ENCODE measurements at regions not wholly inside any gene's neighbourhood (a gene's known extent, or its start where the extent isn't known, plus 50 kb on each side); places are given as distances from the start of the nearest gene placed in this dataset.

DNA sequence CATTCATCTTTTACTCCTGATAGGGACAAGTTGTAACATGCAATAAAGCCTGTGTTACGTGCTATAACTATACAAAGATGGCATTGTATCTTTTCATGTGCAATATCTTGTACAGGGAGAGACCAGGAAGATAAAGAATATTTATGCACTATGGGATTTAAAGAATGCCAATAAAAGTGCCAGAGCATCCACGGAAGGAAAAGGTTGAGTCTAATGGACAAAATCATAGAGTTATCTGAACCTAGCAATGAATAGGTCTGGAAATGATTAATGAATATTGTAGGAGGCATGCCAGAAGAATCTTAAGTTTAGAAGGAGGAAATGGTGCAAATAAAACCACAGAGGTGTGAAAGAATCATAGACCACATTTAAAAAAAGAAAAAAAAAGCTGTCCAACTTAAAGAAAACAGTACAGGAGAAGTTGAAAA lies 263.9 kb downstream of the KCNC2 start:
- H3K9me3 ChIP-seq = no peaks in the 10 kb centered on the region

DNA sequence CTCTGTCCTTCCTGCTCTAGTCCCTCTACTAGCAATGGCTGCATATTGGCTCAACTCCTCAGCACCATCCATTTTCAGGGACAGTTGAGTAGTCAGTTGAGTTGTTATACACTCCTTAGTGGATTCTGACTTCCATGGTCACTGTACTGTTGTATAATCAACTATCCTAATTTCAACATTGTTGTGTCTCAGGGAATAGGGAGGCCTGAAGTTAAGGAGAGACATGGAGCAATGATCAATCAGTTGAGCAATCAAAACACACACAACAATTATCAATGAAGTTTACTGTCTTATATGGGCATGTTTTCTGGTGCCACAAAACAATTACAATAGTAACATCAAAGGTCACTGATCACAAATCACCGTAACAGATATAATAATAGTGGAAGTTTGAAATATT lies 255.9 kb downstream of the KCNC2 start:
- no peak for ATAC-seq (ENCODE audit: insufficient number of reproducible peaks, low FRiP score, low read depth)
- Histone ChIP-seq H3K36me3 (no peaks in the 10 kb centered on the region), H3K4me1 (ENCODE audit: control insufficient read depth in 1 of 2, low read depth in 2 of 2) (no peaks in the 10 kb centered on the region), H3K4me3 (no peak overlapping the region), H3K27ac (no peak overlapping the region), H3K27me3 (replicated peaks; ENCODE audit: insufficient read depth) (no peaks in the 10 kb centered on the region), H3K9me3 (peaks cover 7% of the 10 kb centered on the region)
- no peak for DNase-seq (ENCODE audit: low spot score)
- TF ChIP-seq, protein P1, sequence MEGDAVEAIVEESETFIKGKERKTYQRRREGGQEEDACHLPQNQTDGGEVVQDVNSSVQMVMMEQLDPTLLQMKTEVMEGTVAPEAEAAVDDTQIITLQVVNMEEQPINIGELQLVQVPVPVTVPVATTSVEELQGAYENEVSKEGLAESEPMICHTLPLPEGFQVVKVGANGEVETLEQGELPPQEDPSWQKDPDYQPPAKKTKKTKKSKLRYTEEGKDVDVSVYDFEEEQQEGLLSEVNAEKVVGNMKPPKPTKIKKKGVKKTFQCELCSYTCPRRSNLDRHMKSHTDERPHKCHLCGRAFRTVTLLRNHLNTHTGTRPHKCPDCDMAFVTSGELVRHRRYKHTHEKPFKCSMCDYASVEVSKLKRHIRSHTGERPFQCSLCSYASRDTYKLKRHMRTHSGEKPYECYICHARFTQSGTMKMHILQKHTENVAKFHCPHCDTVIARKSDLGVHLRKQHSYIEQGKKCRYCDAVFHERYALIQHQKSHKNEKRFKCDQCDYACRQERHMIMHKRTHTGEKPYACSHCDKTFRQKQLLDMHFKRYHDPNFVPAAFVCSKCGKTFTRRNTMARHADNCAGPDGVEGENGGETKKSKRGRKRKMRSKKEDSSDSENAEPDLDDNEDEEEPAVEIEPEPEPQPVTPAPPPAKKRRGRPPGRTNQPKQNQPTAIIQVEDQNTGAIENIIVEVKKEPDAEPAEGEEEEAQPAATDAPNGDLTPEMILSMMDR (IDR thresholded peaks at IDR 0.05) = no peak

More for the DNA sequence above, 263.9 kb downstream of the KCNC2 start:
- Histone ChIP-seq H3K4me1 (ENCODE audit: control insufficient read depth in 1 of 2, low read depth in 2 of 2) (no peaks in the 10 kb centered on the region), H3K36me3 (no peaks in the 10 kb centered on the region), H3K27me3 (replicated peaks; ENCODE audit: insufficient read depth) (no peaks in the 10 kb centered on the region), H3K27ac (no peak overlapping the region), H3K4me3 (no peak overlapping the region)
- DNase-seq (ENCODE audit: low spot score) = no peak
- no peak for ATAC-seq (ENCODE audit: insufficient number of reproducible peaks, low FRiP score, low read depth)
- TF ChIP-seq, protein P1 (IDR thresholded peaks at IDR 0.05) = no peak

DNA sequence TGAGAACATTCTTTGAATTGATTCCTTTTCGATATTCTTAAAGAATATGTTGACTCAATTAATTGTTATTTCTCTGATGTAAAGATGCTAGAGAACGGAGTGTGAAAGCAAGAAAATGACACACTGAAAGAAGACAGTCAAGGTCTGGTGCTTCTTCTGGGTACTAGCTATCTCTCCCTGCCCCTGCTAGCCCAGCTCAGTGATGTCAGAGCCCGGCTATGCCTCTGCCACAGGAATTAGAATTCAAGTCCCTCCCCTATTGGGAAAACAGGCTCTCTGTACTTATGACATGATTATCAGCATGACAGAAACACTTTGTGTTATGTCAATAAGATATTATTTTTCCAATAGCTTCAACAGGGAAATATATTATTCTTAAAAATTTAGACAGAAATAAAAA lies 252.4 kb downstream of the KCNC2 start:
- no peak for ATAC-seq (ENCODE audit: insufficient number of reproducible peaks, low FRiP score, low read depth)
- Histone ChIP-seq H3K4me1 (ENCODE audit: control insufficient read depth in 1 of 2, low read depth in 2 of 2) (no peaks in the 10 kb centered on the region), H3K27me3 (replicated peaks; ENCODE audit: insufficient read depth) (no peaks in the 10 kb centered on the region), H3K27ac (no peak overlapping the region), H3K4me3 (no peak overlapping the region), H3K36me3 (no peaks in the 10 kb centered on the region), H3K9me3 (peaks cover 7% of the 10 kb centered on the region)
- no peak for DNase-seq (ENCODE audit: low spot score)
- TF ChIP-seq, protein P1 (IDR thresholded peaks at IDR 0.05) = no peak

DNA sequence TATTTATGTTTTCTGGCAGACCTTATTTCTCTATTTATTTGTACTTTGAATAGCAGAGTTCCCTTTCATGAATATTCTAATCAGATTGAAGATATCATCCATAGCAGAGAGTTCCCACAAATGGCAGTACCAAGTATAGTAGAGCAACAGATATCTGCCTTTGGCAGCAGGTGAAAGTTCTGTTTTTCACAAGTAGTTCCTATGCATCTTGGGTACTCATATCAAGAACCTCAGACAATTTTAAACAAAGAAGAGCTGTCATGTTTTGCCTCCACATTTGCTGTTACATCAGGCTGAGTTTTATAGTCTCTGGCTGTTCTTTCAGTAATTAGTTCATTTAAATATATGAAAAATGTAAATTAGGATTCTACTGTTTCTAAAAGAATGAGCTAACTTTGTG lies 252.0 kb downstream of the KCNC2 start:
- no peaks in the 10 kb centered on the region for H3K36me3 ChIP-seq
- no peaks in the 10 kb centered on the region for H3K27me3 ChIP-seq (replicated peaks; ENCODE audit: insufficient read depth)
- no peaks in the 10 kb centered on the region for H3K4me1 ChIP-seq (ENCODE audit: control insufficient read depth in 1 of 2, low read depth in 2 of 2)
- H3K4me3 ChIP-seq = no peak overlapping the region
- peaks cover 7% of the 10 kb centered on the region for H3K9me3 ChIP-seq
- ATAC-seq (ENCODE audit: insufficient number of reproducible peaks, low FRiP score, low read depth) = no peak
- TF ChIP-seq, protein P1 (IDR thresholded peaks at IDR 0.05) = no peak
- DNase-seq (ENCODE audit: low spot score) = no peak
- no peak overlapping the region for H3K27ac ChIP-seq

DNA sequence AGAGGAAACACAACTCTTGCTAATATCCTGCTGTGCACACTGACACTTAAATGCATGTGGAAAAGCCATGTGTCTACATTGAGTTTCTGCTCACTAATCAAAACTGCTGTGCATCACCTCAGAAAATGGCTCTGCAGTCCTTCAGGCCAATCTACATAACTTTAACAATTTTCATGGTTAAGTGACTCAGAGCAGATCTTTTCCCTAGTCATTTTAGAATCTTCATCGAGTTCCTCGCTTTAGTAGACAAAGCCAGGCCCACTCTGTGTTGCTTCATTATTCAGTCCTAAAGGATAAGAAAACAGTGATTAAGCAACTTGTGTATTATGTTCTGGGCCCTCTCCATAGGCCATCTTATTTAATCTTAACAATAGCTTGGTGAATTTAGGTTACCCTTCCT lies 250.0 kb downstream of the KCNC2 start:
- no peaks in the 10 kb centered on the region for H3K36me3 ChIP-seq
- TF ChIP-seq, protein P1 (IDR thresholded peaks at IDR 0.05) = no peak
- no peaks in the 10 kb centered on the region for H3K27me3 ChIP-seq (replicated peaks; ENCODE audit: insufficient read depth)
- peaks cover 7% of the 10 kb centered on the region for H3K9me3 ChIP-seq
- no peak overlapping the region for H3K4me3 ChIP-seq
- no peaks in the 10 kb centered on the region for H3K4me1 ChIP-seq (ENCODE audit: control insufficient read depth in 1 of 2, low read depth in 2 of 2)
- DNase-seq (ENCODE audit: low spot score) (no peak), ATAC-seq (ENCODE audit: insufficient number of reproducible peaks, low FRiP score, low read depth) (no peak)
- H3K27ac ChIP-seq = no peak overlapping the region
